GM12865 (cell line): ENCODE measurements at regions not wholly inside any gene's neighbourhood (a gene's known extent, or its start where the extent isn't known, plus 50 kb on each side); places are given as distances from the start of the nearest gene placed in this dataset.
"Not testable (repeated sequence)": the region's sequence is repeated elsewhere in the genome, so short reads cannot be mapped to it uniquely, and the experiment has no call there.

ENCODE experiments used
- DNase-seq: peaks from one replicate; pipeline ENCODE4 v3.0.0; 2010; ENCODE audit warnings: low read depth
- H3K4me3 ChIP-seq: 2 replicates; pipeline ENCODE4 v1.5.1; 2011; ENCODE audit warnings: mild to moderate bottlenecking, low read depth, low read length, control low read depth
- CTCF ChIP-seq: IDR thresholded peaks from 2 replicates; pipeline ENCODE4 v1.5.1; 2011; ENCODE audit warnings: low read length, control low read depth, low read depth, inconsistent platforms; ENCODE audit not compliant: insufficient read depth; ENCODE audit errors: missing control alignments

- DNase-seq: no peak
- no peak overlapping the region for H3K4me3 ChIP-seq
- no peak for TF ChIP-seq CTCF
Observed at GRCh38 chr13:104944176-104944575, 1591.3 kb downstream of the EFNB2 start.

GRCh38 chr13:104943331-104943730, 1592.1 kb downstream of the EFNB2 start:
- H3K4me3 ChIP-seq: no peak overlapping the region
- no peak for DNase-seq
- TF ChIP-seq CTCF: no peak

- H3K4me3 ChIP-seq: no peak overlapping the region
- no peak for TF ChIP-seq CTCF
- no peak for DNase-seq
Observed at GRCh38 chr13:104937881-104938280, 1597.6 kb downstream of the EFNB2 start.

GRCh38 chr13:104936304-104936703, 1599.2 kb downstream of the EFNB2 start:
- H3K4me3 ChIP-seq: no peak overlapping the region
- no peak for TF ChIP-seq CTCF
- DNase-seq: no peak

- not testable (repeated sequence) for H3K4me3 ChIP-seq, DNase-seq
Observed at GRCh38 chr13:104920513-104920912, 1614.9 kb downstream of the EFNB2 start.

GRCh38 chr13:104920091-104920490, 1615.4 kb downstream of the EFNB2 start:
- no peak overlapping the region for H3K4me3 ChIP-seq
- no peak for TF ChIP-seq CTCF
- no peak for DNase-seq

GRCh38 chr13:104900191-104900817, 1635.2 kb downstream of the EFNB2 start:
- no peak for DNase-seq
- no peak overlapping the region for H3K4me3 ChIP-seq
- no peak for TF ChIP-seq CTCF
